ENCODE measurements at regions not wholly inside any gene's neighbourhood (a gene's known extent, or its start where the extent isn't known, plus 50 kb on each side); places are given as distances from the start of the nearest gene placed in this dataset.

- TF ChIP-seq EZH2phosphoT487 (IDR thresholded peaks at IDR 0.05; ENCODE audit: insufficient read depth, low read depth) (no peak), EZH2 (IDR thresholded peaks at IDR 0.05; ENCODE audit: insufficient read depth, poor library complexity, severe bottlenecking) (no peak)
Observed at GRCh38 chr16:5349670-5350517, 252.3 kb upstream of the EEF2KMT start.

Measured in GM23248 (cell line).